Lower lobe of right lung (tissue), 2 donors: ENCODE measurements at regions not wholly inside any gene's neighbourhood (a gene's known extent, or its start where the extent isn't known, plus 50 kb on each side); places are given as distances from the start of the nearest gene placed in this dataset.

Experiments
- ATAC-seq, 2 donors: fragments of 200-7000 bp; cut with Tn5 transposase; one replicate each; pipeline ENCODE4 v1.9.1; 2020 to 2022; ENCODE audit warnings: mild to moderate bottlenecking in 2 of 2, moderate library complexity in 2 of 2
- DNase-seq: peaks from one replicate; pipeline ENCODE4 v3.0.0-alpha.2; 2020
- H3K27ac ChIP-seq: fragments of 200-600 bp; one replicate; pipeline ENCODE4 v1.8.0; 2022
- H3K27me3 ChIP-seq: fragments of 200-600 bp; one replicate; pipeline ENCODE4 v1.8.0; 2022; ENCODE audit warnings: low read depth
- H3K36me3 ChIP-seq: fragments of 200-600 bp; one replicate; pipeline ENCODE4 v1.8.0; 2022; ENCODE audit warnings: mild to moderate bottlenecking
- H3K4me1 ChIP-seq: fragments of 200-600 bp; one replicate; pipeline ENCODE4 v1.8.0; 2022
- H3K4me3 ChIP-seq: fragments of 200-600 bp; one replicate; pipeline ENCODE4 v1.8.0; 2022; ENCODE audit warnings: mild to moderate bottlenecking
- H3K9me3 ChIP-seq: fragments of 200-600 bp; one replicate; pipeline ENCODE4 v1.8.0; 2022
- CTCF ChIP-seq: fragments of 200-600 bp; IDR thresholded peaks from one replicate; pipeline ENCODE4 v1.8.0; 2022; ENCODE audit warnings: antibody characterized with exemption, mild to moderate bottlenecking
- intact Hi-C: fragments of 100-400 bp; cut with DNase I; formaldehyde crosslinking; loops from one replicate; pipeline ENCODE4 v1.11.0; 2022
- donor health status: DM: no; HTN: yes; CAD: no; lungs with severe emphysema.

- no peak for ATAC-seq
- H3K36me3 ChIP-seq, result no peaks in the 10 kb centered on the region
- TF ChIP-seq CTCF, result no peak
- H3K27ac ChIP-seq, result no peak overlapping the region
- no peaks in the 10 kb centered on the region for H3K9me3 ChIP-seq
- DNase-seq, result no peak
- no peaks in the 10 kb centered on the region for H3K27me3 ChIP-seq
- no peaks in the 10 kb centered on the region for H3K4me1 ChIP-seq
- intact Hi-C loops, result no loop called here
- H3K4me3 ChIP-seq, result no peak overlapping the region
Observed at GRCh38 chr2:67217398-67217797, 179.7 kb upstream of the ETAA1 start.

- Histone ChIP-seq H3K27me3 (no peaks in the 10 kb centered on the region), H3K4me3 (no peak overlapping the region), H3K4me1 (no peaks in the 10 kb centered on the region), H3K27ac (no peak overlapping the region), H3K9me3 (no peaks in the 10 kb centered on the region), H3K36me3 (no peaks in the 10 kb centered on the region)
- no peak for TF ChIP-seq CTCF
- DNase-seq (no peak), ATAC-seq (no peak)
- intact Hi-C loops, result no loop called here
Observed at GRCh38 chr2:67218056-67218455, 179.1 kb upstream of the ETAA1 start.

GRCh38 chr2:67219651-67220050 lies 177.5 kb upstream of the ETAA1 start:
- TF ChIP-seq CTCF, result no peak
- Histone ChIP-seq H3K36me3 (no peaks in the 10 kb centered on the region), H3K4me1 (no peaks in the 10 kb centered on the region), H3K27me3 (no peaks in the 10 kb centered on the region), H3K9me3 (no peaks in the 10 kb centered on the region), H3K27ac (no peak overlapping the region), H3K4me3 (no peak overlapping the region)
- intact Hi-C loops, result no loop called here
- no peak for ATAC-seq
- DNase-seq, result no peak

- intact Hi-C loops, result no loop called here
- Histone ChIP-seq H3K9me3 (no peaks in the 10 kb centered on the region), H3K4me1 (no peaks in the 10 kb centered on the region), H3K36me3 (no peaks in the 10 kb centered on the region), H3K27me3 (no peaks in the 10 kb centered on the region), H3K4me3 (no peak overlapping the region), H3K27ac (no peak overlapping the region)
- ATAC-seq (no peak), DNase-seq (no peak)
- no peak for TF ChIP-seq CTCF
Observed at GRCh38 chr2:67221266-67221665, 175.9 kb upstream of the ETAA1 start.

GRCh38 chr2:67225287-67225973 lies 171.7 kb upstream of the ETAA1 start:
- H3K27ac ChIP-seq, result no peak overlapping the region
- TF ChIP-seq CTCF, result no peak
- intact Hi-C loops, result no loop called here
- H3K4me3 ChIP-seq, result no peak overlapping the region
- H3K4me1 ChIP-seq, result no peaks in the 10 kb centered on the region
- no peaks in the 10 kb centered on the region for H3K27me3 ChIP-seq
- ATAC-seq, result no peak
- H3K9me3 ChIP-seq, result no peaks in the 10 kb centered on the region
- H3K36me3 ChIP-seq, result no peaks in the 10 kb centered on the region
- no peak for DNase-seq
